Activated naive CD8-positive, alpha-beta T cell treated with anti-CD3 and anti-CD28 coated beads, Interleukin-2, amount 10 ng/mL, durations not matched to agents 7 days and 5 days (primary cell): ENCODE measurements at regions not wholly inside any gene's neighbourhood (a gene's known extent, or its start where the extent isn't known, plus 50 kb on each side); places are given as distances from the start of the nearest gene placed in this dataset.

ENCODE experiments used
- ATAC-seq: fragments of 150-1000 bp; cut with Tn5 transposase; one replicate; pipeline ENCODE4 v1.10.0; 2021; ENCODE audit warnings: low read depth, moderate library complexity
- POLR2A ChIA-PET: fragments of 350-600 bp; sonication (Branson Sonifier 250); formaldehyde crosslinking; loops from one replicate; lab custom pipeline; 2021; ENCODE audit warnings: antibody characterized with exemption; lab: Charles Lee
- DNase-seq: peaks from one replicate; pipeline ENCODE4 v3.0.0; 2021
- H3K27ac Mint-ChIP-seq: one replicate; pipeline ENCODE4 v1.8.0; 2022; ENCODE audit warnings: mild to moderate bottlenecking, mixed read lengths
- H3K27me3 Mint-ChIP-seq: one replicate; pipeline ENCODE4 v1.8.0; 2022; ENCODE audit warnings: mild to moderate bottlenecking, moderate library complexity, mixed read lengths
- H3K36me3 Mint-ChIP-seq: one replicate; pipeline ENCODE4 v1.8.0; 2021; ENCODE audit warnings: mild to moderate bottlenecking, mixed read lengths
- H3K4me1 Mint-ChIP-seq: one replicate; pipeline ENCODE4 v1.8.0; 2021; ENCODE audit warnings: mixed read lengths
- H3K4me3 Mint-ChIP-seq: one replicate; pipeline ENCODE4 v1.8.0; 2022; ENCODE audit warnings: mild to moderate bottlenecking, moderate library complexity, mixed read lengths
- H3K9me3 Mint-ChIP-seq: one replicate; pipeline ENCODE4 v1.8.0; 2021; ENCODE audit warnings: mixed read lengths

DNA sequence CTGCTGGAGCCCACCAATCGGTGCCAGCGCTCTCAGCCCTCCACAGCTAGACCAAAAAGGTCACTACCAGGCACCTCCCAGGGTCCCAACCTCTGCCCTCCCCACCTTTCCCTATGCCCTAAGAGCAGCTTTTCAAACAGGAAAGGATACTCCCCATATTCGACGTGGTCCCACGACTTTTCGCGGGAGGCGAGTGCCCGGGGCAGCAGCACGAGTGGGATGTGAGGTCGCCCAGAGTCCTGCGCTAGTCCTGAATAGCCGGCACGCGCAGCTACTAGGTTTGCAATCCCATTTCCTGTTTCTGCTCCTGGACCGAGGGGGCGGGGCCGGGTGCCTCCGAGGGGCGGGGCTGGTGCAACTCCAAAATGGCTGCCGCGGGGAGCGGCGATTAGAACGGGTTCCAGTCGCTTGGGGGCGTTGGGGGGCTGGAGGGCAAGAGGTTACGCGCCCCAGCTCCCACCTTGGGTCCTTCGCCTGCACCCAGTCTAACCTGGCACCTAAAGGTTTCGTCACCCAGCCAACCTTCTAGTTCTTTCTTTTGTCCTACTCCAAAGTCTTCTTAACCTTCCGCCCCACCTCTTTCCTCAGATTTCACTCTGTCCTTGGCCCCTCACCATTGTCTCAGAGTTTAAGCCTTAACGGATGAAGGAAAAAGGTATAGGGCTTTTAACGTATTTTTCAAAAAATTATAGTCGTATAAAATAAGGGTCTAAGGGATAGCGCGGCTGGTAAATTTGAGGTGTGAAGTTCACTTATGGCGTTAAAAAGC is 85.0 kb upstream of the TENT5D start:
- H3K27ac Mint-ChIP-seq = no peak overlapping the region
- POLR2A ChIA-PET = no interaction called here
- H3K36me3 Mint-ChIP-seq = no peaks in the 10 kb centered on the region
- H3K9me3 Mint-ChIP-seq = no peaks in the 10 kb centered on the region
- H3K4me3 Mint-ChIP-seq = peak overlapping the region; percentile 16
- peaks cover 4% of the 10 kb centered on the region for H3K27me3 Mint-ChIP-seq
- DNase-seq = no peak
- H3K4me1 Mint-ChIP-seq = no peaks in the 10 kb centered on the region
- ATAC-seq = no peak

DNA sequence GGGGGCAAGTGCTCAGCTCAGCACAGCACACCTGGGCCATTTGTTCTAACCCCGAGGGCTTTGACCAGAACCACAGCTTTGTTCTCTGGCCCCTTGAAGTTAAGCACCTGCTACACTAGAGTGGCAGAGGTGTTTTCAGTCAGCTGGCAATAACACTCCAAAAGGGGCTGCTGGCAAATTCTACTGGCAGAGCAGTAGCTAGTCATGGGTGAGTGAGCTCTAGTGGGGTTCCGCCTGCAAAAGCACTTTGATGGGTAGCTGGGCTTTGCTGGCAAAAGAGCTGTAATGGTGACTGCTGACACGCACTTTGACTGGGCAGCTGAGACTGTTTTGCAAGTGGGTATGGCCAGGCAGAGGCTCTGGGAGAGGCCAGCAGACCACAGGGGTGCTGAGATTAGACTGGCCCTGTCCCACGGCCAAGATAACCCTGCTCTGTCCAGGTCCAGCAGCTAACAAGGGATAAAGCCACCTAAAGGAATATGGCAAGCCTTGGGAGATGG is 65.2 kb upstream of the TENT5D start:
- Mint-ChIP-seq H3K4me1 (no peaks in the 10 kb centered on the region), H3K36me3 (no peaks in the 10 kb centered on the region), H3K27me3 (no peaks in the 10 kb centered on the region), H3K9me3 (peaks cover 4% of the 10 kb centered on the region), H3K27ac (no peak overlapping the region), H3K4me3 (no peak overlapping the region)
- ATAC-seq (no peak), DNase-seq (no peak)
- POLR2A ChIA-PET = interaction anchor here (0.6 kb wide), 1 partner anchor 13 kb away, joined by 4 read pairs; no protein-coding TSS in a partner anchor
